Muscle of leg (tissue), 3 donors: ENCODE measurements at regions not wholly inside any gene's neighbourhood (a gene's known extent, or its start where the extent isn't known, plus 50 kb on each side); places are given as distances from the start of the nearest gene placed in this dataset.
"Not testable (repeated sequence)": the region's sequence is repeated elsewhere in the genome, so short reads cannot be mapped to it uniquely, and the experiment has no call there.

Source experiments
- DNase-seq: peaks from one replicate; pipeline ENCODE4 v3.0.0; 2013
- H3K27ac ChIP-seq: one replicate; pipeline ENCODE4 v1.5.1; 2013; ENCODE audit warnings: mild to moderate bottlenecking, low read length, control low read depth
- H3K27me3 ChIP-seq: one replicate; pipeline ENCODE4 v1.6.1; 2013; ENCODE audit warnings: low read length; ENCODE audit not compliant: control insufficient read depth, insufficient read depth
- H3K36me3 ChIP-seq: one replicate; pipeline ENCODE4 v1.6.1; 2013; ENCODE audit warnings: low read length; ENCODE audit not compliant: control insufficient read depth, insufficient read depth
- H3K4me1 ChIP-seq: one replicate; pipeline ENCODE4 v1.6.1; 2013; ENCODE audit warnings: low read length; ENCODE audit not compliant: control insufficient read depth, insufficient read depth
- H3K4me3 ChIP-seq: one replicate; pipeline ENCODE4 v1.5.1; 2013; ENCODE audit warnings: low read length, control low read depth
- H3K9me3 ChIP-seq: replicated peaks from 2 replicates; pipeline ENCODE4 v1.6.1; 2013; ENCODE audit warnings: low read depth, low read length; ENCODE audit not compliant: control insufficient read depth
- WGBS: methylation state at CpG from one replicate; pipeline ENCODE4 v1.1.5; 2013; ENCODE audit warnings: missing lambda C conversion rate; ENCODE audit not compliant: insufficient coverage; 5-methylcytosine and 5-hydroxymethylcytosine counted together

DNA sequence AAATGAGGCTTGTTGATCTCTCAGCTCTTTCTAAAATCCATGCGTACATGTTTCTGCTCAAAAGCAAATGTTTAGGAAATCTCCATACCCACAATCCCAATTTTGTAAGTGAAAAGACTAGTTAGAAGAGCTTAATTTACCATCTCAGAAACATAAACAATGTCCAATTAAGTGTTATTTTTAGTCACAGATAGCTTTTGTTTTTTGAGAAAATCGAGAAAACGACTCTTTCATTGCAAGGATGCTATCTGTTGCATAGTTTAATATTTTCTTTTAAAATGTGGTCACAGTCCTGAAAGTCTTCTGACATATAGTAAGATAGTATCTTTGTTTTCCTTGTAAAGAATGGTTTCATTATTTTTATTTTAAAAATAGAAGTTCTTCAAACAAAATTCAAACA lies 338.0 kb upstream of the DAB2 start:
- Histone ChIP-seq H3K27ac (no peak overlapping the region), H3K4me3 (no peak overlapping the region), H3K4me1 (peaks cover 2% of the 10 kb centered on the region), H3K36me3 (no peaks in the 10 kb centered on the region), H3K27me3 (no peaks in the 10 kb centered on the region), H3K9me3 (no peaks in the 10 kb centered on the region)
- no peak for DNase-seq
- no CpG with 5 or more reads among the region's 3 CpGs for WGBS

GRCh38 chr5:39761199-39761950 lies 336.6 kb upstream of the DAB2 start:
- H3K27me3 ChIP-seq: no peaks in the 10 kb centered on the region
- H3K36me3 ChIP-seq: no peaks in the 10 kb centered on the region
- 100% methylated on average over 1 of the region's 10 CpGs for WGBS
- H3K4me3 ChIP-seq: no peak overlapping the region
- no peaks in the 10 kb centered on the region for H3K9me3 ChIP-seq
- no peak for DNase-seq
- H3K27ac ChIP-seq: peak overlapping the region; percentile 89
- peaks cover 2% of the 10 kb centered on the region for H3K4me1 ChIP-seq

GRCh38 chr5:39760385-39761198 lies 335.8 kb upstream of the DAB2 start:
- H3K36me3 ChIP-seq: no peaks in the 10 kb centered on the region
- peak; percentile 98 for DNase-seq
- H3K4me3 ChIP-seq: no peak overlapping the region
- H3K27me3 ChIP-seq: no peaks in the 10 kb centered on the region
- WGBS: 10% methylated on average over 2 of the region's 5 CpGs
- H3K9me3 ChIP-seq: no peaks in the 10 kb centered on the region
- H3K27ac ChIP-seq: peak overlapping the region; percentile 89
- peaks cover 2% of the 10 kb centered on the region for H3K4me1 ChIP-seq

DNA sequence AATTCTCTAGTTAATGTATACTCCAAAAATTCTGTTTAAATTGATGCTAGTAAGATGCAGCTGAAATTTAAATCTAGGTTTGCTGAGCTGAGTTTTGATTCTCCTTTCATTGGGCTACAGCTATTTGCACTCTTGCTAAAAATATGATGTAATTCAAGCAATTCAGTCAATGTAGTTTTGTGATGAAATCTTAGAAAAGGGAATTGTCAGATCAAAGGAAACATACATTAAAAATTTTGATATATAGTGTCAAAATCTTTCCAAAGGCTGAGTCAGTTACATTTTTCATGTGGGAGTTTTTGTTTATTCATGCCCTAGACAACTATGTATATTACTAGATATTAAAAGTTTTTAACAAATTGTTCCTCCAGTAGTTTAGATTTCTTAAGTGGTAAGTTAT lies 334.9 kb upstream of the DAB2 start:
- Histone ChIP-seq H3K9me3 (no peaks in the 10 kb centered on the region), H3K4me1 (peaks cover 2% of the 10 kb centered on the region), H3K36me3 (no peaks in the 10 kb centered on the region), H3K4me3 (no peak overlapping the region), H3K27ac (peak overlapping the region; percentile 89), H3K27me3 (no peaks in the 10 kb centered on the region)
- DNase-seq: peak; percentile 55

DNA sequence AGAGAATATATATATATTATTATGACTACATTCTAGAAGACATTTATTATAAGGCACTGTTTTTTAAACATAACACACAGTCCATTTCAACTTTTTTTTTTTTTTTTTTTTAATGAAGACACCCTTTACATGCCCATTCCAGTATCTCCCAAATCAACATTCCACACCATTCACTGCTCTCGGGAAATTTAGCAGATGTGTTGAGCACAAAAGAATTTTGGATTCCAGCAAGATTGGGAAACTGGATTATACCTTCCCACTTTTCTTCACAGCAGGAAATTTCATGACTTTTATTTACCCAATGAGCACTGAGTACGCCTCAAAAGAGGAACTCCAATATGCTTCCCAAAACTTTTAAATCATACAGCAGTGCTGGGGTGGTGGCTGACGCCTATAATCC lies 333.6 kb upstream of the DAB2 start:
- Histone ChIP-seq H3K27me3 (no peaks in the 10 kb centered on the region), H3K36me3 (no peaks in the 10 kb centered on the region), H3K4me3 (no peak overlapping the region), H3K27ac (no peak overlapping the region), H3K9me3 (no peaks in the 10 kb centered on the region), H3K4me1 (peaks cover 2% of the 10 kb centered on the region)
- no peak for DNase-seq
- WGBS: no CpG with 5 or more reads among the region's 3 CpGs

DNA sequence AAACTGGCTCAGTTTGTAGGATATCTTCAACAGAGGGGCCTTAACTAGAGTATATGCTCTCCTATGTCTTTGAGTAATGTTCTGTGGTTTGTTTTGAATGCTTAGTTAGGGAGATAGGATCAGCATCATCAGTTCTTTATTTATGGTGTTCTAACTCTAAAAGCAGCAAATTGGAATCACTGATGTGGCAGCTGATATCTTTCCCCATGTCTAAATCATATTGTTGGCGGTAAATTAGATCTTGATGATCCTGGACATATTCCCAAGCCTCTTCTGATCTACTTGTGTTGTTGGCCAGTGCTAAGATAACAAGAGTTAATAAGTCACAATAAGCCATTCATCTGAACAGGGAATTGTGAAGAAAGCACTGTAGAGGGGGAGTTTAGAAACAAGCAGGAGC lies 332.4 kb upstream of the DAB2 start:
- no peaks in the 10 kb centered on the region for H3K36me3 ChIP-seq
- DNase-seq: peak; percentile 32
- H3K27ac ChIP-seq: no peak overlapping the region
- peaks cover 2% of the 10 kb centered on the region for H3K4me1 ChIP-seq
- no peaks in the 10 kb centered on the region for H3K27me3 ChIP-seq
- no CpG with 5 or more reads among the region's 1 CpG for whole genome bisulfite sequencing
- no peak overlapping the region for H3K4me3 ChIP-seq
- no peaks in the 10 kb centered on the region for H3K9me3 ChIP-seq

DNA sequence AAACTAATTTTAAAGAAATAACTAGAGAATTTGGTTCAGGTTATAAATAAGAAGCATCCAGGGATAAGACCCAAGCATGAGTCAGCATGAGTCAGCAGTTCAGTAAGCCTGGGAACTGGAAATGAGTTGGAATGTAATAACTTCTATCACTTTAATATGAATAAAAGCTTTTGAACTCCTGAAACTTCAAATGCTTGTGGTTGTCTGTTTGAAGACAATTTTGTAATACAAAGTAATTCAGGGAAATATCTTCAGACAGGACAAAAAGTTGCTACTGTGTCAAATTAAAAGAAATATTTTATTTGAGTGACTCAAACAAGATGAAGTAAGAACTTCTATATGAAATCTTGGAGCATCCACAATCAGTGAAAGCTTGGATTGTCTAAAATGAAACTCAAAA lies 331.2 kb upstream of the DAB2 start:
- H3K27me3 ChIP-seq: no peaks in the 10 kb centered on the region
- peak; percentile 60 for DNase-seq
- no peak overlapping the region for H3K27ac ChIP-seq
- no peaks in the 10 kb centered on the region for H3K9me3 ChIP-seq
- H3K36me3 ChIP-seq: no peaks in the 10 kb centered on the region
- no peak overlapping the region for H3K4me3 ChIP-seq
- H3K4me1 ChIP-seq: no peaks in the 10 kb centered on the region

DNA sequence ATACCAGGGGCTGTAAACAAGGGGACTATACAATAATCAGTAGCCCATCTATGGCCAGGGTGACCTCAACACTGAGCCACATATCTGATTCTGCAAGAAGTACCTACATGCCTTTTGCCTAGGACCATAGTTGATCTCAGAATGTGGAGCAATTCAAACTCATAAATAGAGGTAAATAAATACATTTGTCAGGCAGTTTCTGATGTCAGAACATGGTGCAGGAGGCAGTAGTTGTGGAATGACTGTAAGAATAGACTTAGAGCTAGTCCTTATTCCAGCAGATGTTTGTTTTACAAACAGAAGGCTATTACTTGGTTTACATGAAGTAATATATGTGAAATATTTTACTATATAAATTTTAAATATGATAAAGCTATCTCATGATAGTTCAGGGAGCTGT lies 330.7 kb upstream of the DAB2 start:
- Histone ChIP-seq H3K36me3 (no peaks in the 10 kb centered on the region), H3K27me3 (no peaks in the 10 kb centered on the region), H3K9me3 (no peaks in the 10 kb centered on the region), H3K4me3 (no peak overlapping the region), H3K27ac (no peak overlapping the region), H3K4me1 (no peaks in the 10 kb centered on the region)
- no peak for DNase-seq

- DNase-seq, H3K9me3 ChIP-seq, H3K4me3 ChIP-seq, H3K27me3 ChIP-seq, H3K27ac ChIP-seq, H3K4me1 ChIP-seq, H3K36me3 ChIP-seq: not testable (repeated sequence)
- WGBS: no CpG with 5 or more reads among the region's 1 CpG
Measured at GRCh38 chr5:39753747-39754146, 329.0 kb upstream of the DAB2 start.

GRCh38 chr5:39750661-39751060 lies 325.9 kb upstream of the DAB2 start:
- Histone ChIP-seq H3K36me3 (no peaks in the 10 kb centered on the region), H3K4me1 (no peaks in the 10 kb centered on the region), H3K4me3 (no peak overlapping the region), H3K27me3 (no peaks in the 10 kb centered on the region), H3K9me3 (no peaks in the 10 kb centered on the region), H3K27ac (no peak overlapping the region)
- 80% methylated on average over 1 of the region's 4 CpGs for WGBS
- DNase-seq: no peak
